HEK293 (cell line): ENCODE measurements at regions not wholly inside any gene's neighbourhood (a gene's known extent, or its start where the extent isn't known, plus 50 kb on each side); places are given as distances from the start of the nearest gene placed in this dataset.

Experiments used
- CTCF ChIP-seq: fragments of 450-650 bp; formaldehyde crosslinking; IDR thresholded peaks from 2 replicates; pipeline ENCODE4 v1.5.1; 2016; ENCODE audit warnings: missing biosample characterization, missing genetic modification characterization
- EGR2 ChIP-seq: fragments of 450-650 bp; formaldehyde crosslinking; IDR thresholded peaks from 2 replicates; pipeline ENCODE4 v1.5.1; 2016; ENCODE audit warnings: low read depth, missing biosample characterization, missing genetic modification characterization
- MEIS1 ChIP-seq: sonication (generic); formaldehyde crosslinking; IDR thresholded peaks from 2 replicates; pipeline ENCODE4 v1.8.1; 2022; ENCODE audit warnings: missing genetic modification reagents, mild to moderate bottlenecking, borderline replicate concordance
- OSR2 ChIP-seq: fragments of 450-650 bp; formaldehyde crosslinking; IDR thresholded peaks from 2 replicates; pipeline ENCODE4 v1.5.1; 2016; ENCODE audit warnings: missing biosample characterization, missing genetic modification characterization
- REST ChIP-seq: fragments of 450-650 bp; formaldehyde crosslinking; IDR thresholded peaks from 2 replicates; pipeline ENCODE4 v1.5.1; 2016; ENCODE audit warnings: missing biosample characterization, missing genetic modification characterization
- SETDB1 ChIP-seq: IDR thresholded peaks from one replicate; pipeline ENCODE4 v1.6.1; 2017; ENCODE audit warnings: mild to moderate bottlenecking, low read length, moderate library complexity, mixed read lengths; ENCODE audit not compliant: insufficient read length
- YY1 ChIP-seq: fragments of 450-650 bp; formaldehyde crosslinking; IDR thresholded peaks from 2 replicates; pipeline ENCODE4 v1.5.1; 2018; ENCODE audit warnings: missing biosample characterization, missing genetic modification characterization
- ZBTB7A ChIP-seq: fragments of 450-650 bp; formaldehyde crosslinking; IDR thresholded peaks from 2 replicates; pipeline ENCODE4 v1.5.1; 2016; ENCODE audit warnings: low read depth, missing biosample characterization, missing genetic modification characterization
- ZBTB8A ChIP-seq: fragments of 450-650 bp; formaldehyde crosslinking; IDR thresholded peaks from 2 replicates; pipeline ENCODE4 v1.5.1; 2016; ENCODE audit warnings: missing biosample characterization, missing genetic modification characterization
- ZNF239 ChIP-seq: fragments of 450-650 bp; formaldehyde crosslinking; IDR thresholded peaks from 2 replicates; pipeline ENCODE4 v1.5.1; 2016; ENCODE audit warnings: missing biosample characterization, missing genetic modification characterization
- ZNF488 ChIP-seq: fragments of 450-650 bp; formaldehyde crosslinking; IDR thresholded peaks from 2 replicates; pipeline ENCODE4 v1.5.1; 2016; ENCODE audit warnings: missing biosample characterization, missing genetic modification characterization
- ZNF670 ChIP-seq: fragments of 450-650 bp; formaldehyde crosslinking; IDR thresholded peaks from 2 replicates; pipeline ENCODE4 v1.5.1; 2016; ENCODE audit warnings: missing biosample characterization, missing genetic modification characterization, low read depth
- ZNF747 ChIP-seq: fragments of 450-650 bp; formaldehyde crosslinking; IDR thresholded peaks from 2 replicates; pipeline ENCODE4 v1.5.1; 2016; ENCODE audit warnings: missing biosample characterization, missing genetic modification characterization
- ZSCAN4 ChIP-seq: fragments of 450-650 bp; formaldehyde crosslinking; IDR thresholded peaks from 2 replicates; pipeline ENCODE4 v1.5.1; 2017; ENCODE audit warnings: missing biosample characterization, missing genetic modification characterization

DNA sequence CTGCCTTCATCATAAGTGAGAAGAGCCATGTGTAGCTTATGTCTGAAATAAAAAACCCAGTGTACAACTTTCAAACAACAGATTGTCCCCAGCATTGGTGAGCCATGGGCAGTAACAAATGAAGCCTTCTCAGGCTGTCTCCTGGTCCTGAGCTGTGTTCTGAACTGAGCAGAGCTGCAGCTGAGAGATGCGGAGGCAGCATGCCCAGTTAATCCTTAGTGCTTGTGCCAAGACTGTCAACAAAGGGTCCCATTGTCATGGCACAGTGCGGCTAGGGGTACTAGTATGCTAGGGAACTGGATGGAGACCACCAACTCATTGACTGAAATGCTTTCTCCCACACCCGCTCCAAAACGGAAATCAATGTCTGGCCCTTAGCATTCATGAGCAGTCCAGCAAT is 154.3 kb downstream of the RMST start:
- TF ChIP-seq ZBTB7A (tag by site-specific recombination) (no peak), CTCF (tag by site-specific recombination) (no peak), EGR2 (tag by site-specific recombination) (no peak), ZNF670 (tag by site-specific recombination) (no peak), MEIS1 (no peak), ZSCAN4 (tag by site-specific recombination) (no peak), ZNF239 (no peak), ZNF488 (tag by site-specific recombination) (no peak), REST (tag by site-specific recombination) (no peak), YY1 (no peak), ZBTB8A (tag by site-specific recombination) (no peak), ZNF747 (tag by site-specific recombination) (no peak), OSR2 (tag by site-specific recombination) (no peak), SETDB1 (no peak)
